GM12891 (cell line): ENCODE measurements at regions not wholly inside any gene's neighbourhood (a gene's known extent, or its start where the extent isn't known, plus 50 kb on each side); places are given as distances from the start of the nearest gene placed in this dataset.

ENCODE experiments used
- POLR2A ChIP-seq: IDR thresholded peaks from 2 replicates; pipeline ENCODE4 v1.6.1; 2011; ENCODE audit warnings: low read depth, low read length, control low read depth
- POLR2AphosphoS5 ChIP-seq: IDR thresholded peaks from 2 replicates; pipeline ENCODE4 v1.6.1; 2011; ENCODE audit warnings: low read depth, low read length, control low read depth

- no peak for TF ChIP-seq POLR2AphosphoS5
- TF ChIP-seq POLR2A = no peak
These were observed 288.0 kb upstream of the SFRP2 start for GRCh38 chr4:154076921-154077320.
